Fibroblast of lung (primary cell): ENCODE measurements at regions not wholly inside any gene's neighbourhood (a gene's known extent, or its start where the extent isn't known, plus 50 kb on each side); places are given as distances from the start of the nearest gene placed in this dataset.

Source experiments
- DNase-seq, 2 donors: peaks; one replicate each; pipeline versions ENCODE4 v3.0.0 to v3.0.0-alpha.2; 2010; ENCODE audit warnings: low read depth in 2 of 2
- H2AFZ ChIP-seq: 2 replicates; pipeline ENCODE4 v1.5.1; 2012; ENCODE audit warnings: low read length, control low read depth, inconsistent platforms
- H3K27ac ChIP-seq: 2 replicates; pipeline ENCODE4 v1.5.1; 2011; ENCODE audit warnings: low read length, control low read depth; ENCODE audit not compliant: insufficient read depth
- H3K27me3 ChIP-seq: 2 replicates; pipeline ENCODE4 v1.5.1; 2011; ENCODE audit warnings: mild to moderate bottlenecking, low read length; ENCODE audit not compliant: control insufficient read depth, insufficient read depth
- H3K36me3 ChIP-seq: 2 replicates; pipeline ENCODE4 v1.5.1; 2011; ENCODE audit warnings: low read length; ENCODE audit not compliant: control insufficient read depth, insufficient read depth
- H3K4me1 ChIP-seq: 2 replicates; pipeline ENCODE4 v1.5.1; 2011; ENCODE audit warnings: low read length; ENCODE audit not compliant: control insufficient read depth, insufficient read depth; ENCODE audit errors: extremely low read depth
- H3K4me2 ChIP-seq: 2 replicates; pipeline ENCODE4 v1.5.1; 2011; ENCODE audit warnings: low read length, control low read depth; ENCODE audit not compliant: insufficient read depth; ENCODE audit errors: extremely low read depth
- H3K4me3 ChIP-seq, 4 experiments: fragments of 200-600 bp in 1 of 4; sonication (generic) in 1 of 4; replicated peaks in 1 of 4; 2 replicates each; pipeline ENCODE4 v1.5.1; 2011 to 2016; ENCODE audit warnings: low read length in 4 of 4, low read depth in 3 of 4, mild to moderate bottlenecking in 3 of 4, control low read depth in 2 of 4, inconsistent platforms in 1 of 4, mixed read lengths in 1 of 4; ENCODE audit not compliant: insufficient read depth in 1 of 4; ENCODE audit errors: control extremely low read depth in 1 of 4
- H3K79me2 ChIP-seq: 2 replicates; pipeline ENCODE4 v1.5.1; 2012; ENCODE audit warnings: mild to moderate bottlenecking, low read length, inconsistent platforms; ENCODE audit not compliant: control insufficient read depth, insufficient read depth
- H3K9ac ChIP-seq: 2 replicates; pipeline ENCODE4 v1.5.1; 2011; ENCODE audit warnings: mild to moderate bottlenecking, low read length, control low read depth; ENCODE audit not compliant: insufficient read depth
- H3K9me3 ChIP-seq: 2 replicates; pipeline ENCODE4 v1.5.1; 2012; ENCODE audit warnings: low read depth, low read length; ENCODE audit not compliant: control insufficient read depth, insufficient read depth
- H4K20me1 ChIP-seq: 2 replicates; pipeline ENCODE4 v1.5.1; 2011; ENCODE audit warnings: low read length; ENCODE audit not compliant: control insufficient read depth, insufficient read depth; ENCODE audit errors: extremely low read depth
- EZH2 ChIP-seq: IDR thresholded peaks from 2 replicates; pipeline ENCODE4 v1.5.1; 2012; ENCODE audit warnings: low read length, control low read depth, mild to moderate bottlenecking; ENCODE audit errors: missing control alignments
- TF ChIP-seq, protein P1 (sequence below), 2 donors: IDR thresholded peaks in 1 of 2; conservative IDR thresholded peaks in 1 of 2; 1 replicate in 1 of 2; 2 replicates in 1 of 2; pipeline ENCODE4 v1.5.1; 2011 to 2012; ENCODE audit warnings: low read length in 2 of 2, control low read depth in 1 of 2, inconsistent platforms in 1 of 2, low read depth in 1 of 2, mild to moderate bottlenecking in 1 of 2

DNA sequence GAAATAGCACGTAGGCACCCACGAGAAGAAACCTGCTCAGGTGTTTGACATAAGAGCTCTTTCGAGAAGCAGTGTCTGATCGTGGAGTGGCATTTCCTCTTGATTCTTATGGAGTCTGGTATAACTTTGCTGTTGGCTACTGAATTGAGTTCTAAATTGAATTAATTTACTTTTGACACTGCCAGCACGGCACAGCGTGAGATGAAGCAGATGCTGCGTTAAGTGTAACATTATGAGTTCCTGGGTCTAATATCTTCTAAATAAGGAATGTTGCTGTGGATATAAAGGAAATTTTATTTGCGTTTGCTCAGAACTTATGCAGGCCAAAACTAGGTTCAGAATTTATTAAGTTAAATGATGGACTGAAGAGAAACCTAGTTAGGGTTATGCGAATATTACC lies 919.9 kb downstream of the TUSC7 start:
- no peak overlapping the region for H3K4me3 ChIP-seq
- H3K4me2 ChIP-seq: no peak overlapping the region
- no peaks in the 10 kb centered on the region for H3K27me3 ChIP-seq
- no peaks in the 10 kb centered on the region for H3K79me2 ChIP-seq
- H3K9me3 ChIP-seq: no peaks in the 10 kb centered on the region
- TF ChIP-seq, protein P1, sequence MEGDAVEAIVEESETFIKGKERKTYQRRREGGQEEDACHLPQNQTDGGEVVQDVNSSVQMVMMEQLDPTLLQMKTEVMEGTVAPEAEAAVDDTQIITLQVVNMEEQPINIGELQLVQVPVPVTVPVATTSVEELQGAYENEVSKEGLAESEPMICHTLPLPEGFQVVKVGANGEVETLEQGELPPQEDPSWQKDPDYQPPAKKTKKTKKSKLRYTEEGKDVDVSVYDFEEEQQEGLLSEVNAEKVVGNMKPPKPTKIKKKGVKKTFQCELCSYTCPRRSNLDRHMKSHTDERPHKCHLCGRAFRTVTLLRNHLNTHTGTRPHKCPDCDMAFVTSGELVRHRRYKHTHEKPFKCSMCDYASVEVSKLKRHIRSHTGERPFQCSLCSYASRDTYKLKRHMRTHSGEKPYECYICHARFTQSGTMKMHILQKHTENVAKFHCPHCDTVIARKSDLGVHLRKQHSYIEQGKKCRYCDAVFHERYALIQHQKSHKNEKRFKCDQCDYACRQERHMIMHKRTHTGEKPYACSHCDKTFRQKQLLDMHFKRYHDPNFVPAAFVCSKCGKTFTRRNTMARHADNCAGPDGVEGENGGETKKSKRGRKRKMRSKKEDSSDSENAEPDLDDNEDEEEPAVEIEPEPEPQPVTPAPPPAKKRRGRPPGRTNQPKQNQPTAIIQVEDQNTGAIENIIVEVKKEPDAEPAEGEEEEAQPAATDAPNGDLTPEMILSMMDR (conservative IDR thresholded peaks at IDR 0.05 in 1 of 2, IDR thresholded peaks at IDR 0.05 in 1 of 2; ENCODE audit: low read depth in 1 of 2, low read length in 2 of 2): no peak
- no peak for TF ChIP-seq EZH2
- no peaks in the 10 kb centered on the region for H4K20me1 ChIP-seq
- no peak for DNase-seq
- H3K36me3 ChIP-seq: no peaks in the 10 kb centered on the region
- no peak overlapping the region for H2AFZ ChIP-seq
- H3K27ac ChIP-seq: no peak overlapping the region
- H3K9ac ChIP-seq: no peak overlapping the region
- H3K4me1 ChIP-seq: no peaks in the 10 kb centered on the region

GRCh38 chr3:117630469-117630868 lies 920.9 kb downstream of the TUSC7 start:
- H3K9ac ChIP-seq: no peak overlapping the region
- no peaks in the 10 kb centered on the region for H3K79me2 ChIP-seq
- H3K27ac ChIP-seq: no peak overlapping the region
- no peak overlapping the region for H2AFZ ChIP-seq
- no peak overlapping the region for H3K4me3 ChIP-seq
- no peak for TF ChIP-seq EZH2
- TF ChIP-seq, protein P1 (conservative IDR thresholded peaks at IDR 0.05 in 1 of 2, IDR thresholded peaks at IDR 0.05 in 1 of 2; ENCODE audit: low read depth in 1 of 2, low read length in 2 of 2): no peak
- no peaks in the 10 kb centered on the region for H3K9me3 ChIP-seq
- H3K36me3 ChIP-seq: no peaks in the 10 kb centered on the region
- peak in 1 of 2 donors; percentile 35 for DNase-seq
- H3K4me2 ChIP-seq: no peak overlapping the region
- no peaks in the 10 kb centered on the region for H3K4me1 ChIP-seq
- no peaks in the 10 kb centered on the region for H3K27me3 ChIP-seq
- H4K20me1 ChIP-seq: no peaks in the 10 kb centered on the region

DNA sequence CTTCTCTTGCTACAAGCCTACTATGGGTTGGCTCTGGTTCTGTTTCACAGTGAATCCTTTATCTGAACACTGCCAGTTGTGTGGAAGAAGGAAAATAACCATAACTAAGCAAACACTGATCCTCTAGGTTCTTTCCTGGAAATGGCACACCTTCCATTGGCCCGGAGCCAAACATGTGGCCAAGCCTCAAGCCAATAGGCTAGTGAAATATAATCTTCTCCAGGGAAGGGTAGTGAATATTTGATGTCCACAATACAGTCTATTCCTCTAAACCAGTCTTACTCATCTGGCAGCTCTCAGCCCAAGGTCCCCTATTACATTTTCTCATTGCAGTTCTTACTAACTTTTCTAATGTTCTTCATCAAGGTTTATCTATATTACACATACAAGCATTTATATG lies 921.3 kb downstream of the TUSC7 start:
- Histone ChIP-seq H3K9me3 (no peaks in the 10 kb centered on the region), H3K9ac (no peak overlapping the region), H3K4me3 (no peak overlapping the region), H2AFZ (no peak overlapping the region), H4K20me1 (no peaks in the 10 kb centered on the region), H3K4me1 (no peaks in the 10 kb centered on the region), H3K4me2 (no peak overlapping the region), H3K27ac (no peak overlapping the region), H3K27me3 (no peaks in the 10 kb centered on the region), H3K79me2 (no peaks in the 10 kb centered on the region), H3K36me3 (no peaks in the 10 kb centered on the region)
- TF ChIP-seq EZH2: no peak
- TF ChIP-seq, protein P1 (conservative IDR thresholded peaks at IDR 0.05 in 1 of 2, IDR thresholded peaks at IDR 0.05 in 1 of 2; ENCODE audit: low read depth in 1 of 2, low read length in 2 of 2): no peak
- no peak for DNase-seq
